Activated naive CD8-positive, alpha-beta T cell treated with anti-CD3 and anti-CD28 coated beads for 36 hours (primary cell): ENCODE measurements at regions not wholly inside any gene's neighbourhood (a gene's known extent, or its start where the extent isn't known, plus 50 kb on each side); places are given as distances from the start of the nearest gene placed in this dataset.

Experiments used
- DNase-seq: peaks from one replicate; pipeline ENCODE4 v3.0.0; 2021
- H3K27ac Mint-ChIP-seq: one replicate; pipeline ENCODE4 v1.8.0; 2022; ENCODE audit warnings: mild to moderate bottlenecking, moderate library complexity, mixed read lengths
- H3K27me3 Mint-ChIP-seq: one replicate; pipeline ENCODE4 v1.8.0; 2022; ENCODE audit warnings: mild to moderate bottlenecking, mixed read lengths
- H3K36me3 Mint-ChIP-seq: one replicate; pipeline ENCODE4 v1.8.0; 2021; ENCODE audit warnings: mild to moderate bottlenecking, mixed read lengths
- H3K4me1 Mint-ChIP-seq: one replicate; pipeline ENCODE4 v1.8.0; 2021; ENCODE audit warnings: mixed read lengths
- H3K4me3 Mint-ChIP-seq: one replicate; pipeline ENCODE4 v1.8.0; 2022; ENCODE audit warnings: mild to moderate bottlenecking, moderate library complexity, mixed read lengths
- H3K9me3 Mint-ChIP-seq: one replicate; pipeline ENCODE4 v1.8.0; 2022; ENCODE audit warnings: mixed read lengths

DNA sequence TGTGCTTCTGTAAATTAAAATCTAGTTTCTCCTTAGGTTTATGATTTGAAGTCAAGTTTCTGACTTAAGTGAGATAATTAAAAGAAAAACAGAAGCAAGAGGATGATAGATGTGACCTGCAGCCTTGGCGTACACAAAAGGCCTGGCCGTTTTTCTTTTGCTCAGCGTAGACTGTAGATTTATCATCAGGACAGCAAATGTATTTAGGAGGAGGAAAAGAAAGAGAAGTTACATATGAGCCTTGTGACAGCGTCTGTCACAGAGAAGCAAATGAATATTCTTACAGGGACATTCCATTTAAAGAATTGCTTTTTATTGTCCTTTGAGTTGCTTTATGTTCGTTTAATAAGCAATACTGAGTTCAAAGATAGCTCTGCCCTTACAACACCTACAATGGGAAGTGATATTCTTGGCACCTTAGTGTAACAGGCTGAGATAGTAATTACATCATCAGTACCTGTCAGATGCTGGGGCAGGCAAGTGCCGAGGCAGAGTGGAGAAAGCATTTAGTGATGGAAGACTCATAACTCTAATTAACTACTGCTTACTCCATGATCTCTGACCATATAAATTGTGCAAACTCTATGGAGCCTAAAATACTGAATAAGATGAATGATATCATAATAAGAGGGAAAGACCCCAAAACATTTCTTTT is 311.5 kb downstream of the MFSD1 start:
- no peak for DNase-seq
- H3K27ac Mint-ChIP-seq: no peak overlapping the region
- H3K36me3 Mint-ChIP-seq: no peaks in the 10 kb centered on the region
- H3K27me3 Mint-ChIP-seq: no peaks in the 10 kb centered on the region
- H3K9me3 Mint-ChIP-seq: no peaks in the 10 kb centered on the region
- no peaks in the 10 kb centered on the region for H3K4me1 Mint-ChIP-seq
- H3K4me3 Mint-ChIP-seq: no peak overlapping the region

- Mint-ChIP-seq H3K27ac (no peak overlapping the region), H3K9me3 (no peaks in the 10 kb centered on the region), H3K4me1 (no peaks in the 10 kb centered on the region), H3K36me3 (no peaks in the 10 kb centered on the region), H3K27me3 (no peaks in the 10 kb centered on the region), H3K4me3 (no peak overlapping the region)
- no peak for DNase-seq
Observed at GRCh38 chr3:159114582-159114981, 312.7 kb downstream of the MFSD1 start.

- Mint-ChIP-seq H3K9me3 (no peaks in the 10 kb centered on the region), H3K36me3 (no peaks in the 10 kb centered on the region), H3K27ac (no peak overlapping the region), H3K27me3 (no peaks in the 10 kb centered on the region), H3K4me3 (no peak overlapping the region), H3K4me1 (no peaks in the 10 kb centered on the region)
- DNase-seq: no peak
Observed at GRCh38 chr3:159123877-159124276, 322.0 kb downstream of the MFSD1 start.

DNA sequence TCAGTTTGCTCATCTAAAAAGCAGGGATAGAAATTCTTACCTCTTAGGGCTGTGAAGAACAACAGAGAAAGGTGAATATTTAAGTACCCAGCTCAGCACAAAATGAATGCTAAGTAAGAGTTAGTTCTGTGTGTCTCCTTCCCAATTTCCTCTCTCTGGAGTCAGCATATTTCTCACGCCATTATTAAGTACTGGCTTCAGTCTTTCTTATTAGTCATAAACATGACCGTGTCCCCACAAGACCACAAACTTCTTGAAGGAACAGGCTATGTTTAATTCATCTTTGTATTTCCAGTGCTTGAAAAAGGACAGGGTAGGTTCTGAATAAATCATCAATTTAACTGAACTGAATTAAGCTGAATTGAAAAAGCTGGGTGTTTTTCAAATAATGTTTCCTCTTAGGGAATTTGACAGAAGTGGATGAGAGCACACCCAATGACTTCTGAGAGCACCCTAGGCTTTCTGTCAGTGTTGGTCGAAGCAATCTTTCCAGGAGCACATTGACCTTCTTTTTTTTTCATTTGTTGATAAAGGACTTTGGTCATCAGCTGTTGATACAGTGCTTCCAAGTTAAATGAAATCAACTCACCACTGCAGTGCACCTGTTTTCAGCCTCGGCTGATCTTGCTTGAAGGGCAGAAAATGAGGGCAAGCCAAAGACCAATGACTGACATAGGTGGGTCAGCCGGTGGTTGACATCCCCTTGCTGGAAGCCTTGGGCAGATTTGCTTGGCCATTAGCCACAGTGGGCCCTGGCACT is 324.6 kb downstream of the MFSD1 start:
- H3K36me3 Mint-ChIP-seq: no peaks in the 10 kb centered on the region
- H3K27me3 Mint-ChIP-seq: no peaks in the 10 kb centered on the region

GRCh38 chr3:159127021-159127392 is 325.2 kb downstream of the MFSD1 start:
- H3K27me3 Mint-ChIP-seq: no peaks in the 10 kb centered on the region
- no peaks in the 10 kb centered on the region for H3K36me3 Mint-ChIP-seq
- no peaks in the 10 kb centered on the region for H3K9me3 Mint-ChIP-seq
- H3K27ac Mint-ChIP-seq: no peak overlapping the region
- DNase-seq: no peak
- no peaks in the 10 kb centered on the region for H3K4me1 Mint-ChIP-seq
- no peak overlapping the region for H3K4me3 Mint-ChIP-seq

More for the DNA sequence above, 324.6 kb downstream of the MFSD1 start:
- no peak overlapping the region for H3K27ac Mint-ChIP-seq
- H3K9me3 Mint-ChIP-seq: no peaks in the 10 kb centered on the region
- no peak overlapping the region for H3K4me3 Mint-ChIP-seq
- DNase-seq: no peak
- no peaks in the 10 kb centered on the region for H3K4me1 Mint-ChIP-seq

DNA sequence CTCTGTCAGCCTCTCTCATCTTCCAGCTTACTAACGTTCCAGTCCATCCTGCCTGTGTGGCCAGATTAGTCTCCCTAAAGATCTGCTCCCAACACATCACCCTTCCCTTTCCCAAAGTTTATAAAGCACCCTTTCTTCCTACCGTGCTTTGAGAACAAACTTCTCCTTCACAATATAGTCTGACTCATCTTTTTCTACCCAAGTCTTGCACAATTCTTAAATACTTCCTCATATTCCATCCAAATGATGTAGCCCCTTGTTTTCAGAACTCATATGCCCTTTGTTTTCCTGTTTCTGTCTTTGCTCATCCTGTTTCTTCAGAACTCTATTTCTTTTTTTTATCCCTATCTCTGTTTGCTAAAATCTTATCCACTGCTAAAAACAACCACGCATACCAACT is 326.8 kb downstream of the MFSD1 start:
- Mint-ChIP-seq H3K27ac (no peak overlapping the region), H3K9me3 (no peaks in the 10 kb centered on the region), H3K4me1 (no peaks in the 10 kb centered on the region), H3K27me3 (no peaks in the 10 kb centered on the region), H3K4me3 (no peak overlapping the region), H3K36me3 (no peaks in the 10 kb centered on the region)
- no peak for DNase-seq

GRCh38 chr3:159130108-159130507 is 328.3 kb downstream of the MFSD1 start:
- Mint-ChIP-seq H3K36me3 (no peaks in the 10 kb centered on the region), H3K27ac (no peak overlapping the region), H3K27me3 (no peaks in the 10 kb centered on the region), H3K4me1 (no peaks in the 10 kb centered on the region), H3K9me3 (no peaks in the 10 kb centered on the region), H3K4me3 (no peak overlapping the region)
- no peak for DNase-seq

DNA sequence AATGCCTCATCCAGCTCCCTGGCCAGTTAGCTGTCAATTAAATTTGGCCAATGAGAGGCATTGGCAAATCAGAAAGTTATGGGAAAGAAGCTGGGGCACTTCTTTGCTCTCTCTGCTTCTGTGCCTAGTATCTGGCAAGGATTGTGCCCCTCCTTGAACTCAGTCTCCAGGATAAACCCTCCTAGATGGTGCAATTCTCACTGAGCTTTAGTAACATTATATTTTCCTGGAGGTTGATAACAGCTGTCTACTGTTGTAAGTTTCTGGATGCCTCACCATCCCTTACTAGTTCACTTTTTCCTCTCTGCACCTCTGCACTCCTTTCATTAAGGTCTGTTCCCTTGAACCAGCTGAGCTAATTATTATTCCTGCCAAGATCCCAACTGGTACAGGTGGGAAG is 329.5 kb downstream of the MFSD1 start:
- Mint-ChIP-seq H3K4me1 (no peaks in the 10 kb centered on the region), H3K4me3 (no peak overlapping the region), H3K27me3 (no peaks in the 10 kb centered on the region), H3K36me3 (no peaks in the 10 kb centered on the region), H3K9me3 (no peaks in the 10 kb centered on the region), H3K27ac (no peak overlapping the region)
- DNase-seq: no peak

GRCh38 chr3:159137949-159138348 is 336.1 kb downstream of the MFSD1 start:
- no peaks in the 10 kb centered on the region for H3K27me3 Mint-ChIP-seq

DNA sequence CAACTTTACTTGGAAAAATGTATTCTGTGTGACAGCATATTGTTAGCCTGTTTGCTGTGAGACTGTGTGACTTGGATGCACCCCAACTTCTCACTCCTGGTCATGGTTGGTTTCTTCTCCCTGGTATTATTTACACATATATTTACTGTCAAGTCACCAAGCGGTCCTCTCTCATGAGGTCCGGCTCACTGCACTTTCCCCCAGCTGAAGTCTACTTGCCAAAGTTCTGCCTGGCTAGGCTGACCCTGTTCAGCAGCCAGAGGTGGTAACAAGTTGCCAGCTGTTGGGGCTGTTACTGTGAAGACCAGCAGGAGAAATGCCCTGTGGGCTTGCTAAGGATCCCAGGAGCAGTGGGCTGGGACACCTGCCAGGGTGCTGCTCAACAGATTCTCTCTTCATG is 337.5 kb downstream of the MFSD1 start:
- no peaks in the 10 kb centered on the region for H3K4me1 Mint-ChIP-seq
- H3K27ac Mint-ChIP-seq: no peak overlapping the region
- DNase-seq: no peak
- H3K27me3 Mint-ChIP-seq: peaks cover 3% of the 10 kb centered on the region
- H3K9me3 Mint-ChIP-seq: no peaks in the 10 kb centered on the region
- no peak overlapping the region for H3K4me3 Mint-ChIP-seq
- no peaks in the 10 kb centered on the region for H3K36me3 Mint-ChIP-seq

More at GRCh38 chr3:159137949-159138348, 336.1 kb downstream of the MFSD1 start:
- H3K9me3 Mint-ChIP-seq: no peaks in the 10 kb centered on the region
- H3K4me1 Mint-ChIP-seq: no peaks in the 10 kb centered on the region
- no peak for DNase-seq
- no peak overlapping the region for H3K4me3 Mint-ChIP-seq
- no peaks in the 10 kb centered on the region for H3K36me3 Mint-ChIP-seq
- H3K27ac Mint-ChIP-seq: no peak overlapping the region

DNA sequence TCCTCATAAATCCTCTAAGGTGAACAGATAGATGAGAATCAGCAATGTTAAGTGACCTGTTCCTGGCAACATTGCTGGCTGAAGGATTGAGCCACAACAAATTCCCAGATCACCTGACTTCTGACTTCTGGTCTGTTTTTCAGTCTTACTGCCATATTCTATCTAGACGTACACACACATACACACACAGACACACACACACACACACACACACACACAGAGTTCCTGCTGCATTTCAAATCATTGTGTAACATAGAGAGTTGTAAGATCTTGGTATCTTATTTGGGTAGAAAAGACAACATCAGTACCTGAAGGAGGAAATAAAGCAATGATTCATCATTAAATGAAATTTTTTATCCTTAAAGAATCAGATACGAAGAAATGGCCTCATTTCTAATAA is 342.6 kb downstream of the MFSD1 start:
- H3K9me3 Mint-ChIP-seq: no peaks in the 10 kb centered on the region
- peaks cover 3% of the 10 kb centered on the region for H3K27me3 Mint-ChIP-seq
- H3K4me3 Mint-ChIP-seq: no peak overlapping the region
- no peak for DNase-seq
- no peaks in the 10 kb centered on the region for H3K4me1 Mint-ChIP-seq
- H3K27ac Mint-ChIP-seq: no peak overlapping the region
- H3K36me3 Mint-ChIP-seq: no peaks in the 10 kb centered on the region

- Mint-ChIP-seq H3K27me3 (peaks cover 3% of the 10 kb centered on the region), H3K4me3 (no peak overlapping the region), H3K36me3 (no peaks in the 10 kb centered on the region), H3K4me1 (no peaks in the 10 kb centered on the region), H3K27ac (no peak overlapping the region), H3K9me3 (no peaks in the 10 kb centered on the region)
- DNase-seq: no peak
Observed at GRCh38 chr3:159144891-159145290, 343.0 kb downstream of the MFSD1 start.

DNA sequence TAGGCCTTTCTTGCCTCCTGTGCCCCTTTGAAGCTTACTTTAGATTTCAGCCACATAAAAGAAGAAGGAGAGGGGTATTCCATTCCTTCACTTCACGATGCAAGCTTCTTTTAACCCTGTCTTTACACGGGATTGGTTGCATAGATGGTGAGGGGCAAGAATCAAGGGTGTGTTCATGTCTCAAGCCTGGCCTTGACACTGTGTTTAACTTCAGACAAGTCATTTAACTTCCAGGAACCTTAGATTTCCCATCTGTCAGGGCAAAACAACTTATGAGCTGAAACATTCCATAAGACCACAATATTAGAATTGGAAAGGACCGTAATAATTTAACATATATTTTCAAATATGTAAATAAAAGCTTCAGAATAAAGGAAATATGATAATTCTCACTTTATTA is 344.5 kb downstream of the MFSD1 start:
- Mint-ChIP-seq H3K27me3 (peaks cover 3% of the 10 kb centered on the region), H3K36me3 (no peaks in the 10 kb centered on the region), H3K4me3 (no peak overlapping the region), H3K9me3 (no peaks in the 10 kb centered on the region), H3K4me1 (no peaks in the 10 kb centered on the region), H3K27ac (no peak overlapping the region)
- no peak for DNase-seq

- DNase-seq: no peak
- H3K36me3 Mint-ChIP-seq: no peaks in the 10 kb centered on the region
- H3K9me3 Mint-ChIP-seq: no peaks in the 10 kb centered on the region
- no peaks in the 10 kb centered on the region for H3K4me1 Mint-ChIP-seq
- peaks cover 3% of the 10 kb centered on the region for H3K27me3 Mint-ChIP-seq
- H3K27ac Mint-ChIP-seq: no peak overlapping the region
- H3K4me3 Mint-ChIP-seq: no peak overlapping the region
Observed at GRCh38 chr3:159146856-159147435, 345.1 kb downstream of the MFSD1 start.

DNA sequence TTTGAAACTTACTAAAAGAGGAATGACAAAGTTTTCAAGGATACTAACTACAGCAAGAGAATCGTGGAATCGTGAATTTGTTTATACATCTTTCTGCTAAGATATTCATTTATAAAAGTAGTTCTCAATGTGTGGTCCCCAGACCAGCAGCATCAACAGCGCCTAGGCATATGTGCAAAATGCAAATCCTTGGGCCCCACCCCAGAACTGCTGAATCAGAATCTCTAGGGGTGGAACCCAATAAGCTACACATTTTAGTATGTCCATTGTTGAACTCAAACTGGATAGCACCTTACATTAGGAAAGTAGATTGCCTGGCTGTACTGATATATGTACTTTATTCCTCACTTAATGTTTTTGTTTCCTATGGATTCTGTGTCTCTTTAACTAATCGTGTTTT is 346.0 kb downstream of the MFSD1 start:
- H3K4me1 Mint-ChIP-seq: no peaks in the 10 kb centered on the region
- H3K4me3 Mint-ChIP-seq: no peak overlapping the region
- no peaks in the 10 kb centered on the region for H3K36me3 Mint-ChIP-seq
- H3K27me3 Mint-ChIP-seq: peaks cover 3% of the 10 kb centered on the region
- H3K9me3 Mint-ChIP-seq: no peaks in the 10 kb centered on the region
- no peak overlapping the region for H3K27ac Mint-ChIP-seq
- no peak for DNase-seq

GRCh38 chr3:159148466-159148865 is 346.6 kb downstream of the MFSD1 start:
- peaks cover under 1% of the 10 kb centered on the region for H3K27me3 Mint-ChIP-seq

More at GRCh38 chr3:159148466-159148865, 346.6 kb downstream of the MFSD1 start:
- no peak overlapping the region for H3K27ac Mint-ChIP-seq
- no peaks in the 10 kb centered on the region for H3K36me3 Mint-ChIP-seq
- no peaks in the 10 kb centered on the region for H3K4me1 Mint-ChIP-seq
- no peaks in the 10 kb centered on the region for H3K9me3 Mint-ChIP-seq
- DNase-seq: no peak
- H3K4me3 Mint-ChIP-seq: no peak overlapping the region
